OCI-LY3 (cell line): ENCODE measurements at regions not wholly inside any gene's neighbourhood (a gene's known extent, or its start where the extent isn't known, plus 50 kb on each side); places are given as distances from the start of the nearest gene placed in this dataset.

Experiments used
- CTCF ChIP-seq: fragments of 200-600, 300-600 bp; sonication (generic); IDR thresholded peaks from 2 replicates; pipeline ENCODE4 v1.5.1; 2014; ENCODE audit warnings: antibody characterized with exemption, low read length, low read depth
- EZH2phosphoT487 ChIP-seq: fragments of 200-600 bp; shearing (Covaris generic); IDR thresholded peaks from 2 replicates; pipeline ENCODE4 v1.6.1; 2018; ENCODE audit warnings: antibody characterized with exemption, mixed run types, low read depth

- TF ChIP-seq CTCF: no peak
- TF ChIP-seq EZH2phosphoT487: no peak
These were observed 167.6 kb upstream of the LINGO1 start for GRCh38 chr15:77800305-77800704.
